ENCODE measurements at regions not wholly inside any gene's neighbourhood (a gene's known extent, or its start where the extent isn't known, plus 50 kb on each side); places are given as distances from the start of the nearest gene placed in this dataset.

DNA sequence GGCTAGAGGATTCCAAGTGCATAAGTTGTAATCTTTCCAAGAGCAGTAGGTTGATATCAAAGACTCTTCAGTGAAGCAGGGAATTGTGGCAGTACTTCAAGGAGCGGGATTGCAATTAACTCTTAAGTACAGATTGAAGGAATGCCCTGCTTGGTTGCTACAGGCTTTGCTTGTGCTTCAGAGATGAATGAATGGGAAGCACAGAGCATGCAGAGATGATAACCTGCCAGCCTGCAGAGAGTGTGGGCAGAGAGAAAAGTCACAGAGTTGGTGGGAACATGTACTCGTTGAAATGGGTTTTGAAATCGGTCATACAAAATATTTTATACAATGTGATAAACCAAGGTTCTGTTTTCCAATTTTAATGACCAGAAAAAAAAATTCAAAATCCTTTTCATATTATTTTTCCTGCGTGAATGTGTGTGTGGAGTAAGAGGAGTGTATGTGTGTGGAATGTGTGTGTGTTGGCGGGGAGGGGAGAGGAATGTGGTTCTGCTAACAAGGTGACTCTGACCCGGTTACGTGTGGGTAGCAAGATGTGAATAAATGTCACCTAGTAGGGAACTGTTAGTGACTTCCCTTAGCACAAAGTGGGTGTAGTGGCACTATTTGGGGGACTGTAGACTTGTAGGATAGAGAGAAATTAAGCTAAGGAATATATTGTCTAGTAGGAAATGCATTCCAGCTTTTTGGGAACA is 697.8 kb downstream of the GATA3 start:
- no peaks in the 10 kb centered on the region for H3K27me3 ChIP-seq (replicated peaks in 1 of 2; ENCODE audit: control insufficient read depth in 2 of 2, insufficient read depth in 2 of 2, low read length in 1 of 2)
- DNase-seq (ENCODE audit: low read depth, low spot score): no peak
- no peaks in the 10 kb centered on the region for H4K20me1 ChIP-seq (ENCODE audit: control insufficient read depth, insufficient read depth)
- intact Hi-C loops (cut with micrococcal nuclease; ENCODE audit: unreplicated experiment): no loop called here
- no peaks in the 10 kb centered on the region for H3K4me1 ChIP-seq (ENCODE audit: control insufficient read depth, insufficient read depth, low read length)
- no peak overlapping the region for H3K4me2 ChIP-seq (ENCODE audit: control insufficient read depth, insufficient read depth)
- BruUV-seq (replicated peaks): no TSS peak
- H3K79me2 ChIP-seq (ENCODE audit: control insufficient read depth, insufficient read depth, low read length): no peaks in the 10 kb centered on the region
- in situ Hi-C loops (cut with MboI): no loop called here
- no peaks in the 10 kb centered on the region for H3K36me3 ChIP-seq (ENCODE audit: control insufficient read depth in 2 of 2, insufficient read depth in 2 of 2, low read length in 1 of 2)
- no peak overlapping the region for H2AFZ ChIP-seq (ENCODE audit: control insufficient read depth, low read depth, low read length)
- FAIRE-seq: no peak
- ChIA-PET CTCF (no interaction called here), POLR2A (no interaction called here), RAD21 (ENCODE audit: unreplicated experiment) (no interaction called here), SMC1A (ENCODE audit: uncharacterized antibody, unreplicated experiment) (no interaction called here)
- H3K27ac ChIP-seq (ENCODE audit: control insufficient read depth, insufficient read depth): no peak overlapping the region
- H3K9me3 ChIP-seq (replicated peaks; ENCODE audit: control insufficient read depth, insufficient read depth, low read length): no peaks in the 10 kb centered on the region
- H3K4me3 ChIP-seq: no peak overlapping the region
- WGBS (ENCODE audit: insufficient coverage, insufficient replicate concordance, low lambda C conversion rate, missing lambda C conversion rate): 35% methylated on average over 7 of the region's 7 CpGs
- H3K9ac ChIP-seq (ENCODE audit: control insufficient read depth, insufficient read depth, low read length): no peak overlapping the region
- ATAC-seq: no peak
- TF ChIP-seq, protein P1, sequence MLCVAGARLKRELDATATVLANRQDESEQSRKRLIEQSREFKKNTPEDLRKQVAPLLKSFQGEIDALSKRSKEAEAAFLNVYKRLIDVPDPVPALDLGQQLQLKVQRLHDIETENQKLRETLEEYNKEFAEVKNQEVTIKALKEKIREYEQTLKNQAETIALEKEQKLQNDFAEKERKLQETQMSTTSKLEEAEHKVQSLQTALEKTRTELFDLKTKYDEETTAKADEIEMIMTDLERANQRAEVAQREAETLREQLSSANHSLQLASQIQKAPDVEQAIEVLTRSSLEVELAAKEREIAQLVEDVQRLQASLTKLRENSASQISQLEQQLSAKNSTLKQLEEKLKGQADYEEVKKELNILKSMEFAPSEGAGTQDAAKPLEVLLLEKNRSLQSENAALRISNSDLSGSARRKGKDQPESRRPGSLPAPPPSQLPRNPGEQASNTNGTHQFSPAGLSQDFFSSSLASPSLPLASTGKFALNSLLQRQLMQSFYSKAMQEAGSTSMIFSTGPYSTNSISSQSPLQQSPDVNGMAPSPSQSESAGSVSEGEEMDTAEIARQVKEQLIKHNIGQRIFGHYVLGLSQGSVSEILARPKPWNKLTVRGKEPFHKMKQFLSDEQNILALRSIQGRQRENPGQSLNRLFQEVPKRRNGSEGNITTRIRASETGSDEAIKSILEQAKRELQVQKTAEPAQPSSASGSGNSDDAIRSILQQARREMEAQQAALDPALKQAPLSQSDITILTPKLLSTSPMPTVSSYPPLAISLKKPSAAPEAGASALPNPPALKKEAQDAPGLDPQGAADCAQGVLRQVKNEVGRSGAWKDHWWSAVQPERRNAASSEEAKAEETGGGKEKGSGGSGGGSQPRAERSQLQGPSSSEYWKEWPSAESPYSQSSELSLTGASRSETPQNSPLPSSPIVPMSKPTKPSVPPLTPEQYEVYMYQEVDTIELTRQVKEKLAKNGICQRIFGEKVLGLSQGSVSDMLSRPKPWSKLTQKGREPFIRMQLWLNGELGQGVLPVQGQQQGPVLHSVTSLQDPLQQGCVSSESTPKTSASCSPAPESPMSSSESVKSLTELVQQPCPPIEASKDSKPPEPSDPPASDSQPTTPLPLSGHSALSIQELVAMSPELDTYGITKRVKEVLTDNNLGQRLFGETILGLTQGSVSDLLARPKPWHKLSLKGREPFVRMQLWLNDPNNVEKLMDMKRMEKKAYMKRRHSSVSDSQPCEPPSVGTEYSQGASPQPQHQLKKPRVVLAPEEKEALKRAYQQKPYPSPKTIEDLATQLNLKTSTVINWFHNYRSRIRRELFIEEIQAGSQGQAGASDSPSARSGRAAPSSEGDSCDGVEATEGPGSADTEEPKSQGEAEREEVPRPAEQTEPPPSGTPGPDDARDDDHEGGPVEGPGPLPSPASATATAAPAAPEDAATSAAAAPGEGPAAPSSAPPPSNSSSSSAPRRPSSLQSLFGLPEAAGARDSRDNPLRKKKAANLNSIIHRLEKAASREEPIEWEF (IDR thresholded peaks at IDR 0.05; ENCODE audit: insufficient replicate concordance, low read depth, low read length): no peak
- TF ChIP-seq IRF3 (IDR thresholded peaks at IDR 0.05): no peak
- TF ChIP-seq IRF5 (IDR thresholded peaks at IDR 0.05; ENCODE audit: borderline replicate concordance): no peak
- TF ChIP-seq NBN (IDR thresholded peaks at IDR 0.05): no peak
- no peak for TF ChIP-seq ETV6 (conservative IDR thresholded peaks at IDR 0.05 in 1 of 2, IDR thresholded peaks at IDR 0.05 in 1 of 2; ENCODE audit: borderline replicate concordance in 1 of 2, low read depth in 1 of 2)
- no peak for TF ChIP-seq MEF2A (IDR thresholded peaks at IDR 0.05; ENCODE audit: insufficient read depth, low read depth, low read length)
- TF ChIP-seq BCLAF1 (IDR thresholded peaks at IDR 0.05): no peak
- TF ChIP-seq RUNX3 (IDR thresholded peaks at IDR 0.05; ENCODE audit: low read length): no peak
- TF ChIP-seq POLR2AphosphoS5 (IDR thresholded peaks at IDR 0.05; ENCODE audit: low read length): no peak
- no peak for TF ChIP-seq SP1 (IDR thresholded peaks at IDR 0.05; ENCODE audit: low read depth, low read length)
- TF ChIP-seq EZH2 (IDR thresholded peaks at IDR 0.05; ENCODE audit: borderline replicate concordance, control insufficient read depth, low read depth, low read length): no peak
- TF ChIP-seq CBX5 (IDR thresholded peaks at IDR 0.05; ENCODE audit: low read depth): no peak
- TF ChIP-seq SREBF1 (IDR thresholded peaks at IDR 0.05; ENCODE audit: low read length): no peak
- no peak for TF ChIP-seq LARP7 (IDR thresholded peaks at IDR 0.05)
- TF ChIP-seq POU2F2 (IDR thresholded peaks at IDR 0.05; ENCODE audit: borderline replicate concordance, low read depth, low read length): no peak
